ENCODE measurements at regions not wholly inside any gene's neighbourhood (a gene's known extent, or its start where the extent isn't known, plus 50 kb on each side); places are given as distances from the start of the nearest gene placed in this dataset.

DNA sequence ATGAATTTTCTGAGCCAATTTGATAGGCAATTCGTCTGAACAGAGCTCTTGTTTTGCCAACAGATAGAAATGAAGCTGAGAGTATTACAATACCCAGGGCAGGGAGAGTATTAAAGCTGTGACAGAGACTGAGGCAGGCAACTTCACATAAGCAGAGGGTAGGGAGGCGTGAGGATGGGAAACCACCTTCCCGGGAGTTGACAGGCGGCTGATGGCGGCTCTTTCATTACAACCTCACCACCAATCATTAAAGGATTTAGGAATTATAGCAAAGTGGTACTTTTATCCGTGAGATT is 73.3 kb downstream of the CD83 start (continued):
- TF ChIP-seq, protein P1, sequence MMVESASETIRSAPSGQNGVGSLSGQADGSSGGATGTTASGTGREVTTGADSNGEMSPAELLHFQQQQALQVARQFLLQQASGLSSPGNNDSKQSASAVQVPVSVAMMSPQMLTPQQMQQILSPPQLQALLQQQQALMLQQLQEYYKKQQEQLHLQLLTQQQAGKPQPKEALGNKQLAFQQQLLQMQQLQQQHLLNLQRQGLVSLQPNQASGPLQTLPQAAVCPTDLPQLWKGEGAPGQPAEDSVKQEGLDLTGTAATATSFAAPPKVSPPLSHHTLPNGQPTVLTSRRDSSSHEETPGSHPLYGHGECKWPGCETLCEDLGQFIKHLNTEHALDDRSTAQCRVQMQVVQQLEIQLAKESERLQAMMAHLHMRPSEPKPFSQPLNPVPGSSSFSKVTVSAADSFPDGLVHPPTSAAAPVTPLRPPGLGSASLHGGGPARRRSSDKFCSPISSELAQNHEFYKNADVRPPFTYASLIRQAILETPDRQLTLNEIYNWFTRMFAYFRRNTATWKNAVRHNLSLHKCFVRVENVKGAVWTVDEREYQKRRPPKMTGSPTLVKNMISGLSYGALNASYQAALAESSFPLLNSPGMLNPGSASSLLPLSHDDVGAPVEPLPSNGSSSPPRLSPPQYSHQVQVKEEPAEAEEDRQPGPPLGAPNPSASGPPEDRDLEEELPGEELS (CRISPR knock-in tag; IDR thresholded peaks at IDR 0.05), result no peak
- TF ChIP-seq, protein P2, sequence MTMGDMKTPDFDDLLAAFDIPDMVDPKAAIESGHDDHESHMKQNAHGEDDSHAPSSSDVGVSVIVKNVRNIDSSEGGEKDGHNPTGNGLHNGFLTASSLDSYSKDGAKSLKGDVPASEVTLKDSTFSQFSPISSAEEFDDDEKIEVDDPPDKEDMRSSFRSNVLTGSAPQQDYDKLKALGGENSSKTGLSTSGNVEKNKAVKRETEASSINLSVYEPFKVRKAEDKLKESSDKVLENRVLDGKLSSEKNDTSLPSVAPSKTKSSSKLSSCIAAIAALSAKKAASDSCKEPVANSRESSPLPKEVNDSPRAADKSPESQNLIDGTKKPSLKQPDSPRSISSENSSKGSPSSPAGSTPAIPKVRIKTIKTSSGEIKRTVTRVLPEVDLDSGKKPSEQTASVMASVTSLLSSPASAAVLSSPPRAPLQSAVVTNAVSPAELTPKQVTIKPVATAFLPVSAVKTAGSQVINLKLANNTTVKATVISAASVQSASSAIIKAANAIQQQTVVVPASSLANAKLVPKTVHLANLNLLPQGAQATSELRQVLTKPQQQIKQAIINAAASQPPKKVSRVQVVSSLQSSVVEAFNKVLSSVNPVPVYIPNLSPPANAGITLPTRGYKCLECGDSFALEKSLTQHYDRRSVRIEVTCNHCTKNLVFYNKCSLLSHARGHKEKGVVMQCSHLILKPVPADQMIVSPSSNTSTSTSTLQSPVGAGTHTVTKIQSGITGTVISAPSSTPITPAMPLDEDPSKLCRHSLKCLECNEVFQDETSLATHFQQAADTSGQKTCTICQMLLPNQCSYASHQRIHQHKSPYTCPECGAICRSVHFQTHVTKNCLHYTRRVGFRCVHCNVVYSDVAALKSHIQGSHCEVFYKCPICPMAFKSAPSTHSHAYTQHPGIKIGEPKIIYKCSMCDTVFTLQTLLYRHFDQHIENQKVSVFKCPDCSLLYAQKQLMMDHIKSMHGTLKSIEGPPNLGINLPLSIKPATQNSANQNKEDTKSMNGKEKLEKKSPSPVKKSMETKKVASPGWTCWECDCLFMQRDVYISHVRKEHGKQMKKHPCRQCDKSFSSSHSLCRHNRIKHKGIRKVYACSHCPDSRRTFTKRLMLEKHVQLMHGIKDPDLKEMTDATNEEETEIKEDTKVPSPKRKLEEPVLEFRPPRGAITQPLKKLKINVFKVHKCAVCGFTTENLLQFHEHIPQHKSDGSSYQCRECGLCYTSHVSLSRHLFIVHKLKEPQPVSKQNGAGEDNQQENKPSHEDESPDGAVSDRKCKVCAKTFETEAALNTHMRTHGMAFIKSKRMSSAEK (CRISPR knock-in tag; IDR thresholded peaks at IDR 0.05; ENCODE audit: borderline replicate concordance), result no peak
- TF ChIP-seq, protein P3, sequence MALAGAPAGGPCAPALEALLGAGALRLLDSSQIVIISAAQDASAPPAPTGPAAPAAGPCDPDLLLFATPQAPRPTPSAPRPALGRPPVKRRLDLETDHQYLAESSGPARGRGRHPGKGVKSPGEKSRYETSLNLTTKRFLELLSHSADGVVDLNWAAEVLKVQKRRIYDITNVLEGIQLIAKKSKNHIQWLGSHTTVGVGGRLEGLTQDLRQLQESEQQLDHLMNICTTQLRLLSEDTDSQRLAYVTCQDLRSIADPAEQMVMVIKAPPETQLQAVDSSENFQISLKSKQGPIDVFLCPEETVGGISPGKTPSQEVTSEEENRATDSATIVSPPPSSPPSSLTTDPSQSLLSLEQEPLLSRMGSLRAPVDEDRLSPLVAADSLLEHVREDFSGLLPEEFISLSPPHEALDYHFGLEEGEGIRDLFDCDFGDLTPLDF (CRISPR knock-in tag; IDR thresholded peaks at IDR 0.05), result no peak
- TF ChIP-seq SP1 (CRISPR knock-in tag; conservative IDR thresholded peaks at IDR 0.05), result no peak
- TF ChIP-seq IRF2 (CRISPR knock-in tag; IDR thresholded peaks at IDR 0.05; ENCODE audit: borderline replicate concordance, low read depth), result no peak
- TF ChIP-seq, protein P4, sequence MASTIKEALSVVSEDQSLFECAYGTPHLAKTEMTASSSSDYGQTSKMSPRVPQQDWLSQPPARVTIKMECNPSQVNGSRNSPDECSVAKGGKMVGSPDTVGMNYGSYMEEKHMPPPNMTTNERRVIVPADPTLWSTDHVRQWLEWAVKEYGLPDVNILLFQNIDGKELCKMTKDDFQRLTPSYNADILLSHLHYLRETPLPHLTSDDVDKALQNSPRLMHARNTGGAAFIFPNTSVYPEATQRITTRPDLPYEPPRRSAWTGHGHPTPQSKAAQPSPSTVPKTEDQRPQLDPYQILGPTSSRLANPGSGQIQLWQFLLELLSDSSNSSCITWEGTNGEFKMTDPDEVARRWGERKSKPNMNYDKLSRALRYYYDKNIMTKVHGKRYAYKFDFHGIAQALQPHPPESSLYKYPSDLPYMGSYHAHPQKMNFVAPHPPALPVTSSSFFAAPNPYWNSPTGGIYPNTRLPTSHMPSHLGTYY (CRISPR knock-in tag; IDR thresholded peaks at IDR 0.05), result no peak

DNA sequence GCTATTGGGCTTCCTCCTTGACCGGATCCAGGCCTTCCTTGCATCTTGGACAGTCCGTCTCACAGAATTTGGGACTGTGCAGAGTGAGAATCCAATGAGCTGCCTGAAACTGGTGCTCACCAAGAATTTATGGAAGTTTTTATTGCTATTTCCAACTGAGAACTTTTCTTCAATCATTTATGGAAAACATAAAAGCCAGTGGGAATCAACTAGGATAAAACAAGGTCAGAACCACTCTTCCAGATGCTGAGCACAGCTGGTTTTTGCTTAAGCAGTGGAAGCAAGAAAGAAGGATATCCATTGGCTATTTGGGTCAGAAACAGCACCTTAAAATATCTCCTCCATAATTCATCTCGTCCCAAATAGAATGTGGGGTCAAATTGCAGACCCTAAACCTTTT is 74.2 kb downstream of the CD83 start:
- ATAC-seq, result no peak
- no peak for TF ChIP-seq CBFB (CRISPR knock-in tag; IDR thresholded peaks at IDR 0.05; ENCODE audit: low read depth)
- TF ChIP-seq, protein P5, sequence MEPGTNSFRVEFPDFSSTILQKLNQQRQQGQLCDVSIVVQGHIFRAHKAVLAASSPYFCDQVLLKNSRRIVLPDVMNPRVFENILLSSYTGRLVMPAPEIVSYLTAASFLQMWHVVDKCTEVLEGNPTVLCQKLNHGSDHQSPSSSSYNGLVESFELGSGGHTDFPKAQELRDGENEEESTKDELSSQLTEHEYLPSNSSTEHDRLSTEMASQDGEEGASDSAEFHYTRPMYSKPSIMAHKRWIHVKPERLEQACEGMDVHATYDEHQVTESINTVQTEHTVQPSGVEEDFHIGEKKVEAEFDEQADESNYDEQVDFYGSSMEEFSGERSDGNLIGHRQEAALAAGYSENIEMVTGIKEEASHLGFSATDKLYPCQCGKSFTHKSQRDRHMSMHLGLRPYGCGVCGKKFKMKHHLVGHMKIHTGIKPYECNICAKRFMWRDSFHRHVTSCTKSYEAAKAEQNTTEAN (CRISPR knock-in tag; IDR thresholded peaks at IDR 0.05), result no peak
- TF ChIP-seq RORB (CRISPR knock-in tag; IDR thresholded peaks at IDR 0.05), result no peak
- no peak for TF ChIP-seq FOXJ3 (CRISPR knock-in tag; IDR thresholded peaks at IDR 0.05; ENCODE audit: borderline replicate concordance)
- no peak for TF ChIP-seq ESRRA (CRISPR knock-in tag; IDR thresholded peaks at IDR 0.05; ENCODE audit: borderline replicate concordance)
- TF ChIP-seq ZNF423 (CRISPR knock-in tag; IDR thresholded peaks at IDR 0.05), result no peak
- TF ChIP-seq JUN (CRISPR knock-in tag; IDR thresholded peaks at IDR 0.05), result no peak
- TF ChIP-seq, protein P6, sequence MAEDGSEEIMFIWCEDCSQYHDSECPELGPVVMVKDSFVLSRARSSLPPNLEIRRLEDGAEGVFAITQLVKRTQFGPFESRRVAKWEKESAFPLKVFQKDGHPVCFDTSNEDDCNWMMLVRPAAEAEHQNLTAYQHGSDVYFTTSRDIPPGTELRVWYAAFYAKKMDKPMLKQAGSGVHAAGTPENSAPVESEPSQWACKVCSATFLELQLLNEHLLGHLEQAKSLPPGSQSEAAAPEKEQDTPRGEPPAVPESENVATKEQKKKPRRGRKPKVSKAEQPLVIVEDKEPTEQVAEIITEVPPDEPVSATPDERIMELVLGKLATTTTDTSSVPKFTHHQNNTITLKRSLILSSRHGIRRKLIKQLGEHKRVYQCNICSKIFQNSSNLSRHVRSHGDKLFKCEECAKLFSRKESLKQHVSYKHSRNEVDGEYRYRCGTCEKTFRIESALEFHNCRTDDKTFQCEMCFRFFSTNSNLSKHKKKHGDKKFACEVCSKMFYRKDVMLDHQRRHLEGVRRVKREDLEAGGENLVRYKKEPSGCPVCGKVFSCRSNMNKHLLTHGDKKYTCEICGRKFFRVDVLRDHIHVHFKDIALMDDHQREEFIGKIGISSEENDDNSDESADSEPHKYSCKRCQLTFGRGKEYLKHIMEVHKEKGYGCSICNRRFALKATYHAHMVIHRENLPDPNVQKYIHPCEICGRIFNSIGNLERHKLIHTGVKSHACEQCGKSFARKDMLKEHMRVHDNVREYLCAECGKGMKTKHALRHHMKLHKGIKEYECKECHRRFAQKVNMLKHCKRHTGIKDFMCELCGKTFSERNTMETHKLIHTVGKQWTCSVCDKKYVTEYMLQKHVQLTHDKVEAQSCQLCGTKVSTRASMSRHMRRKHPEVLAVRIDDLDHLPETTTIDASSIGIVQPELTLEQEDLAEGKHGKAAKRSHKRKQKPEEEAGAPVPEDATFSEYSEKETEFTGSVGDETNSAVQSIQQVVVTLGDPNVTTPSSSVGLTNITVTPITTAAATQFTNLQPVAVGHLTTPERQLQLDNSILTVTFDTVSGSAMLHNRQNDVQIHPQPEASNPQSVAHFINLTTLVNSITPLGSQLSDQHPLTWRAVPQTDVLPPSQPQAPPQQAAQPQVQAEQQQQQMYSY (CRISPR knock-in tag; IDR thresholded peaks at IDR 0.05), result no peak
- TF ChIP-seq FOXK1 (CRISPR knock-in tag; IDR thresholded peaks at IDR 0.05), result no peak
- no peak for TF ChIP-seq CREM (CRISPR knock-in tag; IDR thresholded peaks at IDR 0.05)
- TF ChIP-seq SMAD3 (CRISPR knock-in tag; IDR thresholded peaks at IDR 0.05; ENCODE audit: borderline replicate concordance), result no peak
- TF ChIP-seq ZNF671 (CRISPR knock-in tag; IDR thresholded peaks at IDR 0.05), result no peak
- TF ChIP-seq ATF1 (CRISPR knock-in tag; IDR thresholded peaks at IDR 0.05), result no peak
- TF ChIP-seq, protein P7, sequence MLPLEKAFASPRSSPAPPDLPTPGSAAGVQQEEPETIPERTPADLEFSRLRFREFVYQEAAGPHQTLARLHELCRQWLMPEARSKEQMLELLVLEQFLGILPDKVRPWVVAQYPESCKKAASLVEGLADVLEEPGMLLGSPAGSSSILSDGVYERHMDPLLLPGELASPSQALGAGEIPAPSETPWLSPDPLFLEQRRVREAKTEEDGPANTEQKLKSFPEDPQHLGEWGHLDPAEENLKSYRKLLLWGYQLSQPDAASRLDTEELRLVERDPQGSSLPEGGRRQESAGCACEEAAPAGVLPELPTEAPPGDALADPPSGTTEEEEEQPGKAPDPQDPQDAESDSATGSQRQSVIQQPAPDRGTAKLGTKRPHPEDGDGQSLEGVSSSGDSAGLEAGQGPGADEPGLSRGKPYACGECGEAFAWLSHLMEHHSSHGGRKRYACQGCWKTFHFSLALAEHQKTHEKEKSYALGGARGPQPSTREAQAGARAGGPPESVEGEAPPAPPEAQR (CRISPR knock-in tag; IDR thresholded peaks at IDR 0.05), result no peak
- TF ChIP-seq, protein P8, sequence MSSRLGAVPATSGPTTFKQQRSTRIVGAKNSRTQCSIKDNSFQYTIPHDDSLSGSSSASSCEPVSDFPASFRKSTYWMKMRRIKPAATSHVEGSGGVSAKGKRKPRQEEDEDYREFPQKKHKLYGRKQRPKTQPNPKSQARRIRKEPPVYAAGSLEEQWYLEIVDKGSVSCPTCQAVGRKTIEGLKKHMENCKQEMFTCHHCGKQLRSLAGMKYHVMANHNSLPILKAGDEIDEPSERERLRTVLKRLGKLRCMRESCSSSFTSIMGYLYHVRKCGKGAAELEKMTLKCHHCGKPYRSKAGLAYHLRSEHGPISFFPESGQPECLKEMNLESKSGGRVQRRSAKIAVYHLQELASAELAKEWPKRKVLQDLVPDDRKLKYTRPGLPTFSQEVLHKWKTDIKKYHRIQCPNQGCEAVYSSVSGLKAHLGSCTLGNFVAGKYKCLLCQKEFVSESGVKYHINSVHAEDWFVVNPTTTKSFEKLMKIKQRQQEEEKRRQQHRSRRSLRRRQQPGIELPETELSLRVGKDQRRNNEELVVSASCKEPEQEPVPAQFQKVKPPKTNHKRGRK (CRISPR knock-in tag; IDR thresholded peaks at IDR 0.05; ENCODE audit: borderline replicate concordance), result no peak
- no peak for TF ChIP-seq IRF2 (CRISPR knock-in tag; IDR thresholded peaks at IDR 0.05; ENCODE audit: borderline replicate concordance, low read depth)

More for the DNA sequence above, 74.2 kb downstream of the CD83 start:
- H3K4me1 Mint-ChIP-seq, result peaks cover 25% of the 10 kb centered on the region
- no peaks in the 10 kb centered on the region for H3K9me3 Mint-ChIP-seq
- H3K27ac Mint-ChIP-seq, result no peak overlapping the region
- H3K4me3 Mint-ChIP-seq, result no peak overlapping the region
- ChIA-PET POLR2A (no interaction called here), CTCF (no interaction called here)
- no peak for DNase-seq (ENCODE audit: low spot score)
- no peaks in the 10 kb centered on the region for H3K36me3 Mint-ChIP-seq
- H3K27me3 Mint-ChIP-seq (ENCODE audit: low read depth), result peaks cover 9% of the 10 kb centered on the region
